ENCODE measurements at regions not wholly inside any gene's neighbourhood (a gene's known extent, or its start where the extent isn't known, plus 50 kb on each side); places are given as distances from the start of the nearest gene placed in this dataset.

DNA sequence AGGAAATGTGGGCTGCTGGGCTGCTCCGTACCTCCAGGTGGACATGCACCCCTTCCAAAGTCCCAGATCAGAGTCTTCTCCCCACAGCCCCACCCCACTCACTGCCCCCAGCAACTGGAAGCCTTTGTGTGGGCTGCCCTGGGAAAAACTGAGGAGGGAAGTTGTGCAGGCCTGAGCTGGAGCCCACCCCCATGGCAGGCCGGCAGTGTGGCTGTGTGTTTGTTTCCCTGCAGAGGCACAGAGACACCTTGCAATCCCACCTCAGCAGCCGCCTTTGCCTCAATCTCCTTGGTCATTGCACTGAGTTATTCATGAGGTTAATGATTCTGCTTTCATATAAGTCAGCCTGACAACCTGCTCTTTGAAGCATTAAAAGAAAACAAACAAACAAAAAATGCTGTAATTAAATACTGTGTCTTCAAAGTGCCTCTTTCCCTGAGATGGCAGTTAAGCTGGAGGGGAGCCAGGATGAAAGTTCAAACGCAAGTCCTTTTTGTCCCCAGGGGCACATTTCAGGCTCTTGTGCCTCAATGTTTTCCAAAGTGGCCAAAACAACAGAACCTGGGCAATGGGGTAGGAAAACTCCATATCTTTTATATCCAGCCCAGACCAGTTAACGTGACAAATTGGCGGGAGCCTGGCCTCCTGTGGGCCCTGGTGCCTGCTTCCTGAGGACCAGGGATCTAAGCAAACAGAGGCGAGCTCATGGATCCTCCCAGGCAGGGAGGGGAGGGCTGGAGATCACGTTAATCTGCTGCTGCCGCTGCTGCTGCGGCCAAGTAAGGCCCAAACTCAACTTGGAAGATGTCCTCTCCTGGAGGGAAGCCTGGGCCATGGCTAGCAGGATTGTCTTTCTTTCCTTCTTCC, 51.9 kb upstream of the TSPAN11 start:
- Histone ChIP-seq H3K36me3 (no peaks in the 10 kb centered on the region), H3K27ac (no peak overlapping the region), H3K4me3 (no peak overlapping the region), H3K9me3 (no peaks in the 10 kb centered on the region), H3K27me3 (peaks cover 8% of the 10 kb centered on the region), H3K4me1 (no peaks in the 10 kb centered on the region)
- ATAC-seq: no peak
- TF ChIP-seq POLR2A (IDR thresholded peaks at IDR 0.05) (no peak), EP300 (IDR thresholded peaks at IDR 0.05) (no peak), POLR2AphosphoS5 (IDR thresholded peaks at IDR 0.05) (no peak)
- TF ChIP-seq, protein P1, sequence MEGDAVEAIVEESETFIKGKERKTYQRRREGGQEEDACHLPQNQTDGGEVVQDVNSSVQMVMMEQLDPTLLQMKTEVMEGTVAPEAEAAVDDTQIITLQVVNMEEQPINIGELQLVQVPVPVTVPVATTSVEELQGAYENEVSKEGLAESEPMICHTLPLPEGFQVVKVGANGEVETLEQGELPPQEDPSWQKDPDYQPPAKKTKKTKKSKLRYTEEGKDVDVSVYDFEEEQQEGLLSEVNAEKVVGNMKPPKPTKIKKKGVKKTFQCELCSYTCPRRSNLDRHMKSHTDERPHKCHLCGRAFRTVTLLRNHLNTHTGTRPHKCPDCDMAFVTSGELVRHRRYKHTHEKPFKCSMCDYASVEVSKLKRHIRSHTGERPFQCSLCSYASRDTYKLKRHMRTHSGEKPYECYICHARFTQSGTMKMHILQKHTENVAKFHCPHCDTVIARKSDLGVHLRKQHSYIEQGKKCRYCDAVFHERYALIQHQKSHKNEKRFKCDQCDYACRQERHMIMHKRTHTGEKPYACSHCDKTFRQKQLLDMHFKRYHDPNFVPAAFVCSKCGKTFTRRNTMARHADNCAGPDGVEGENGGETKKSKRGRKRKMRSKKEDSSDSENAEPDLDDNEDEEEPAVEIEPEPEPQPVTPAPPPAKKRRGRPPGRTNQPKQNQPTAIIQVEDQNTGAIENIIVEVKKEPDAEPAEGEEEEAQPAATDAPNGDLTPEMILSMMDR (IDR thresholded peaks at IDR 0.05): no peak
- WGBS, 2 donors (ENCODE audit: low coverage in 1 of 2): 57 to 64% methylated on average over 3 to 6 of the region's 10 CpGs

GRCh38 chr12:30870491-30871265, 55.9 kb upstream of the TSPAN11 start:
- 78% methylated on average over 6 of the region's 7 CpGs for WGBS, 2 donors (ENCODE audit: low coverage in 1 of 2)
- no peak for ATAC-seq
- no peak for TF ChIP-seq EP300 (IDR thresholded peaks at IDR 0.05)
- no peak for TF ChIP-seq POLR2A (IDR thresholded peaks at IDR 0.05)
- no peak for TF ChIP-seq POLR2AphosphoS5 (IDR thresholded peaks at IDR 0.05)
- TF ChIP-seq, protein P1 (IDR thresholded peaks at IDR 0.05): no peak

DNA sequence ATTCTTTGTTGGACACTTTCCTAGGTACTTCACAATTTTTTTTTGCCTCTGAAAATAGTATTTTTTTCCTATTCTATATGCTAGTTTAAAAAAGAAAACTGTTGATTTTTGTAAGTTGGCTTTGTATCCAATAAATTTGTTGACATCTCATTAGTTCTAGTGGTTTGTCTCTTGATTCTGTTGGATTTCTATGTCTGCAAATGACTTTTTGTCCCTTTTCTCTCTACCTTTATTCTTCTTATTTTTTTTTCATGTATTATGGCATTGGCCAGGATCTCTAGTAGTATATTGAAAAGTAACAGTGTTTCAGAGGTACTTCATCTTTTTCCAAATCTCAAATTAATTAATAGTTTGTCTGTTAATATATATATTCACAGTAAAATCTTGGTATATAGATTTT, 59.1 kb upstream of the TSPAN11 start:
- no peak overlapping the region for H3K27ac ChIP-seq

More at GRCh38 chr12:30870491-30871265, 55.9 kb upstream of the TSPAN11 start:
- no peaks in the 10 kb centered on the region for H3K36me3 ChIP-seq
- no peak overlapping the region for H3K27ac ChIP-seq
- H3K9me3 ChIP-seq: peaks cover 0 to 16% (median 0%) of the 10 kb centered on the region in 3 donors
- no peaks in the 10 kb centered on the region for H3K4me1 ChIP-seq
- H3K4me3 ChIP-seq: no peak overlapping the region
- H3K27me3 ChIP-seq: peaks cover 12% of the 10 kb centered on the region

DNA sequence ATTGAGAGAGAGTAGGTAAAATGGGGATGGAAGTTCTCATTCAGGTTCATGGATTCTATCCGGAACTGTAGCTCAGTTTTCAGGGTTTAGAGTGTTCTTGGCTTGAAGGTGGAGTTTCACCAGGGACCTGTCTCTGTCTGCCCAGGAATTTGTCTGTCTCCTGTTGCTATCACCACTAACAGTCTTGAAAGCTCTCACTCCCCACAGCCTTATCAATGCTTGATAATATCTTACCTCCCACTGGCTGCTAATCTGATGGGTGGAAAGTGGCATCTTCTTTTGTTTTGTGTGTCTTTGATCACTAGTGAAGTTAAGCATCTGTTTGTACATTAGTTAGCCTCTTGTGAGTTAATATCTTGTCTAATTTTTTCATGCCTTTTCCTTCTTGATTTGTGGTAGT, 60.3 kb upstream of the TSPAN11 start:
- H3K4me3 ChIP-seq: no peak overlapping the region
- ATAC-seq: no peak
- peaks cover 10% of the 10 kb centered on the region for H3K27me3 ChIP-seq
- WGBS, 2 donors (ENCODE audit: low coverage in 1 of 2): 67 to 73% methylated on average over 1 of the region's 1 CpG
- no peak for TF ChIP-seq EP300 (IDR thresholded peaks at IDR 0.05)
- H3K27ac ChIP-seq: no peak overlapping the region
- H3K36me3 ChIP-seq: no peaks in the 10 kb centered on the region
- no peaks in the 10 kb centered on the region for H3K4me1 ChIP-seq
- peaks cover 0 to 18% (median 0%) of the 10 kb centered on the region in 3 donors for H3K9me3 ChIP-seq

More for the DNA sequence above, 59.1 kb upstream of the TSPAN11 start:
- ATAC-seq: no peak
- TF ChIP-seq, protein P1 (IDR thresholded peaks at IDR 0.05): no peak
- no peak for TF ChIP-seq POLR2A (IDR thresholded peaks at IDR 0.05)
- no peak for TF ChIP-seq POLR2AphosphoS5 (IDR thresholded peaks at IDR 0.05)
- no peak for TF ChIP-seq EP300 (IDR thresholded peaks at IDR 0.05)
- Histone ChIP-seq H3K4me1 (no peaks in the 10 kb centered on the region), H3K36me3 (no peaks in the 10 kb centered on the region), H3K9me3 (peaks cover 0 to 18% (median 0%) of the 10 kb centered on the region in 3 donors), H3K27me3 (peaks cover 10% of the 10 kb centered on the region), H3K4me3 (no peak overlapping the region)

GRCh38 chr12:30863839-30864238, 62.7 kb upstream of the TSPAN11 start:
- Histone ChIP-seq H3K27me3 (peaks cover 10% of the 10 kb centered on the region), H3K4me3 (no peak overlapping the region), H3K27ac (no peak overlapping the region), H3K9me3 (peaks cover 0 to 18% (median 0%) of the 10 kb centered on the region in 3 donors), H3K36me3 (no peaks in the 10 kb centered on the region), H3K4me1 (no peaks in the 10 kb centered on the region)
- ATAC-seq: no peak
- no peak for TF ChIP-seq EP300 (IDR thresholded peaks at IDR 0.05)
- TF ChIP-seq POLR2A (IDR thresholded peaks at IDR 0.05): no peak
- no peak for TF ChIP-seq POLR2AphosphoS5 (IDR thresholded peaks at IDR 0.05)
- TF ChIP-seq, protein P1 (IDR thresholded peaks at IDR 0.05): no peak
- WGBS, 2 donors (ENCODE audit: low coverage in 1 of 2): no CpG with 5 or more reads among the region's 2 CpGs
